SK-N-SH (cell line): ENCODE measurements at regions not wholly inside any gene's neighbourhood (a gene's known extent, or its start where the extent isn't known, plus 50 kb on each side); places are given as distances from the start of the nearest gene placed in this dataset.

Source experiments
- EZH2phosphoT487 ChIP-seq: fragments of 200-600 bp; sonication (generic); IDR thresholded peaks from 2 replicates; pipeline ENCODE4 v1.6.1; 2017; ENCODE audit warnings: low read depth, mixed run types, mild to moderate bottlenecking, antibody characterized with exemption, moderate library complexity, borderline replicate concordance
- FOXJ3 ChIP-seq: sonication (generic); formaldehyde crosslinking; IDR thresholded peaks from 2 replicates; pipeline ENCODE4 v1.5.1; 2020; ENCODE audit warnings: mild to moderate bottlenecking, missing genetic modification reagents
- NRF1 ChIP-seq: IDR thresholded peaks from 2 replicates; pipeline ENCODE4 v1.6.1; 2012; ENCODE audit warnings: low read depth, mild to moderate bottlenecking, low read length
- YY1 ChIP-seq: IDR thresholded peaks from 2 replicates; pipeline ENCODE4 v1.4.0; 2012; ENCODE audit warnings: low read depth, mild to moderate bottlenecking
- TF ChIP-seq, protein P1 (sequence below): fragments of 200-600 bp; sonication (generic); IDR thresholded peaks from 2 replicates; pipeline ENCODE4 v1.6.1; 2017; ENCODE audit warnings: antibody characterized with exemption, mild to moderate bottlenecking, moderate library complexity

DNA sequence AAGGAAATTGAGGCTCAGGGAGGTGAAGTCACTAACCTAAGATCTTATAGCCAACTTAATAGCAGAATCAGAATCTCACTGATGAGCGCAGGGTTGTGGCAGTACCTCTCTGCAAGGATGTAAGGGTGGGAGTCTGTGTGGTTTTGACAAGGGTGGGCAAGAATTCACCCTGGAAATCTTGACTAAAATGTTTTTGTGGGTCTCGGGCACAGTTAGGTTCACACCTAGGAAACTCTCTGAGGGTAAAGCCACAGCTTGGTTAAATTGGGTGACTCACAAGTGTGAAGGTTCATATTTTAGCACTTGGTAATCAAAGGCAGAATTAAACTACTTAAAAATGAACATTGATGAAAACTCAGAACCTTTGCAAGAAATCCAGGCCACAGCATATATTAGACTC lies 178.2 kb upstream of the EOMES start:
- no peak for TF ChIP-seq NRF1
- TF ChIP-seq YY1 = no peak
- no peak for TF ChIP-seq FOXJ3
- TF ChIP-seq EZH2phosphoT487 = no peak
- TF ChIP-seq, protein P1, sequence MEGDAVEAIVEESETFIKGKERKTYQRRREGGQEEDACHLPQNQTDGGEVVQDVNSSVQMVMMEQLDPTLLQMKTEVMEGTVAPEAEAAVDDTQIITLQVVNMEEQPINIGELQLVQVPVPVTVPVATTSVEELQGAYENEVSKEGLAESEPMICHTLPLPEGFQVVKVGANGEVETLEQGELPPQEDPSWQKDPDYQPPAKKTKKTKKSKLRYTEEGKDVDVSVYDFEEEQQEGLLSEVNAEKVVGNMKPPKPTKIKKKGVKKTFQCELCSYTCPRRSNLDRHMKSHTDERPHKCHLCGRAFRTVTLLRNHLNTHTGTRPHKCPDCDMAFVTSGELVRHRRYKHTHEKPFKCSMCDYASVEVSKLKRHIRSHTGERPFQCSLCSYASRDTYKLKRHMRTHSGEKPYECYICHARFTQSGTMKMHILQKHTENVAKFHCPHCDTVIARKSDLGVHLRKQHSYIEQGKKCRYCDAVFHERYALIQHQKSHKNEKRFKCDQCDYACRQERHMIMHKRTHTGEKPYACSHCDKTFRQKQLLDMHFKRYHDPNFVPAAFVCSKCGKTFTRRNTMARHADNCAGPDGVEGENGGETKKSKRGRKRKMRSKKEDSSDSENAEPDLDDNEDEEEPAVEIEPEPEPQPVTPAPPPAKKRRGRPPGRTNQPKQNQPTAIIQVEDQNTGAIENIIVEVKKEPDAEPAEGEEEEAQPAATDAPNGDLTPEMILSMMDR = no peak
